ENCODE measurements at regions not wholly inside any gene's neighbourhood (a gene's known extent, or its start where the extent isn't known, plus 50 kb on each side); places are given as distances from the start of the nearest gene placed in this dataset.
"Not testable (repeated sequence)": the region's sequence is repeated elsewhere in the genome, so short reads cannot be mapped to it uniquely, and the experiment has no call there.

DNA sequence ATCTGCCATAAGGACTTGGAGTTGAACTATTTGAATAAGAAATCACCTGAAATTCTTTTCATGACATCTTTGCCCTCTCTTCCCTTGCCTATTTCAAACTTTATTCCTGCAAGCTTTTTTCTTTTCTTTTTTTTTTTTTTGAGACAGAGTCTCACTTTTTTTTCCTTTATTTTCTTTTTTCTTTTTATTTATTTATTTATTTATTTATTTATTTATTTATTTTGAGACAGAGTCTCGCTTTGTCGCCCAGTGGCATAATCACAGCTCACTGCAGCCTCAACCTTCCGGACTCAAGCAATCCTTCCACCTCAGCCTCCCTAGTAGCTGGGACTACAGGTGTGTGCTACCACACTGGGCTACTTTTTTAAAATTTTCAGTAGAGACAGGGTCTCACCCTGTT, 369.3 kb upstream of the ATP11B start:
- DNase-seq = no peak

DNA sequence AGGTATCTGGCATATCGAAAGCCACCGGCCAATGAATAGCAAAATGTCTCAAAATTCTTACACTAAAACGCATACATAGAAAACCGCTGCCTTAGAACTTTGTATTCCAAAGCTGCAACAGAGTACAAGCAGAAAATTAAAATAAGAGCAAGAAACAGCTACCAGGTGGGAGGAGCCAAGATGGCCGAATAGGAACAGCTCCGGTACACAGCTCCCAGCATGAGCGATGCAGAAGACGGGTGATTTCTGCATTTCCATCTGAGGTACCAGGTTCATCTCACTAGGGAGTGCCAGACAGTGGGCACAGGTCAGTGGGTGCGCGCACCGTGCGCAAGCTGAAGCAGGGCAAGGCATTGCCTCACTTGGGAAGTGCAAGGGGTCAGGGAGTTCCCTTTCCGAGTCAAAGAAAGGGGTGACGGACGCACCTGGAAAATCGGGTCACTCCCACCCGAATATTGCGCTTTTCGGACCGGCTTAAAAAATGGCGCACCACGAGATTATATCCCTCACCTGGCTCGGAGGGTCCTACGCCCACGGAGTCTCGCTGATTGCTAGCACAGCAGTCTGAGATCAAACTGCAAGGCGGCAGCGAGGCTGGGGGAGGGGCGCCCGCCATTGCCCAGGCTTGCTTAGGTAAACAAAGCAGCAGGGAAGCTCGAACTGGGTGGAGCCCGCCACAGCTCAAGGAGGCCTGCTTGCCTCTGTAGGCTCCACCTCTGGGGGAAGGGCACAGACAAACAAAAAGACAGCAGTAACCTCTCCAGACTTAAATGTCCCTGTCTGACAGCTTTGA, 367.2 kb upstream of the ATP11B start:
- not testable (repeated sequence) for DNase-seq

DNA sequence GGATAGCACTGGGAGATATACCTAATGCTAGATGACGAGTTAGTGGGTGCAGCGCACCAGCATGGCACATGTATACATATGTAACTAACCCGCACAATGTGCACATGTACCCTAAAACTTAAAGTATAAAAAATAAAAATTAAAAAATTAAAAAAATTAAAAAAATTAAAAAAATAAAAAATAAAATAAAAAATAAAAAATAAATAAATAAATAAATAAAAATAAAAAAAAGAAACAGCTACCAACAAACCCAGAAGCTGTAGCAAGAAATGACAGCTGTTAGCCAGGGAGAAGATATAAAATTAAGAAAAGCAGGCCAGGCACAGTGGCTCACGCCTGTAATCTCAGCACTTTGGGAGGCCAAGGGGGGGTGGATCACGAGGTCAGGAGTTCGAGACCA, 361.3 kb upstream of the ATP11B start:
- DNase-seq = not testable (repeated sequence)

DNA sequence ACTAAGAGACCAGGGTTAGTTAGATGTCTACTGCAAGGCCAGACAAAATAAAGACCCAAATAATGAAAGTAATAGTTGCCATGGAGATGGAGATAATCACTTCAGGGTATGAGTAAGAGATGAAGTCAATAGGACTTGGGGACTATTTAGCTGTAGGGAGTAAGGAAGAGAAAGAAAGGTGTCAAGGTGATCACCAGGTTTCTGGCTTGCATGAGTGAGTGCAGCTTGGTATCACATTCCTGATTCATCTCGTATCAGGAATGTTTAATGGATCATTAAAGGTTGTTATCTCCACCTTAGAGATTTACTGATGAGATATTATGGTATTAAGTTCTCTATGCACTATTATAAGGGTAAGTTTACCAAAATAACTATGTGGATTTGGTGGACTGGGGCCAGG, 357.4 kb upstream of the ATP11B start:
- DNase-seq = no peak

GRCh38 chr3:182436547-182436946, 356.8 kb upstream of the ATP11B start:
- no peak for DNase-seq

- DNase-seq = no peak
Observed at GRCh38 chr3:182438398-182438797, 354.9 kb upstream of the ATP11B start.

DNA sequence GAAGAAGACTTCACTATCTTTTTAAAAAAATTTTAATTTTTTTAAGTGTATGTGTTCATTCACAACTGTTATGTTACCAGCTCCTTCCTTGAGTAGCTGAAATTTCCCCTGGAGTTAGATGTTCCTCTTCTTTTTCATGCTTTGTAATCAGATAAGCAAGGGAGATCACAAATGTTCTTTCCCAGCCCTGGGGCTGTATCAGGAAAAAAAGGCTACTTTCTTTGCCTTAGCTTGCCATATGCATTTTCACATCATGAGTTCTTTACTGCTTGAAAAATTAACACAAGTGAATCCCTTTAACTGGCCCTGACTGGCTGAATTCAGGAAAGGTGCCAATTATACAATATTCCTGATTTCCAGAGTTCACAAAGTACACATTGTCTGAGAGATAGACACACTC, 353.2 kb upstream of the ATP11B start:
- no peak for DNase-seq

- DNase-seq = no peak
Observed at GRCh38 chr3:182445576-182445975, 347.7 kb upstream of the ATP11B start.

DNA sequence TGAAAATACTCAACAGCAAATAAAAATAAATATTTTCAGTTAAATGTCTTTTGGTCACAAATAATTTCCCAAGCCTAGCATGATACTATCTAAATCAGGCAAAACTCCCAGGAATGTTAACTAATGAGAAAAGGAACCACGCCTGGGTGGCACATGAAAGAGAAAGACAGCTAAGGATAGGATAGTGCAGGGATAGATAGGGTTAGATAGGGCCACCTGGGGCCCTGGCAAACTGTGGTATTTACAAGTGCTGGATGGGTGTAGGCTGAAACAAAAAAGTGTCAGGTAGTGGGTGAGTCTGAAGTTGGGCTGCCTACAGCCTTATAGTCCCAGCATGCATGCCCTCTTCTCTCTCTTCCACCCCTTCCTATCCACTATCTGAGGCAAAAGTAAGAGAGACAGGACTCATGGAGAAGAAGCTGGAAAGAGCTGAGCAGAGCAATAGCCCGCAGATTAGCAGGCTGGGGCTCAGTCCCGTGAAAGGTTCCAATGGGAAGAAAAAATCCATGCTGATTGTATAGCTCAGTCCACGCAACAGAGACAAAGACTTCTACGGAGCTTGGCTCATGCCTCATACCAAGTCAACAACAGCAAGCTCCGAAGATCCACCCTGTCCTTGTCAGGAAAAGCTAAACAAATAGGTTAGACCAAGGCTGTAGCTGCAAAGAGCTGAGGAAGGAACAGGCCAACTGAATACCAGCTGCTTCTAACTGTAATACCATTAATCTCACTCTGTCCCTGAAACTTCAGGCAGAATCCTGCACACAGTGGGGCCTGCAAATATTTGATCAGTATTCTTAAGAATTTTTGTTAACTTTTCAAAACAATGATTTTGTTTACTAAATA, 342.1 kb upstream of the ATP11B start:
- DNase-seq = no peak

DNA sequence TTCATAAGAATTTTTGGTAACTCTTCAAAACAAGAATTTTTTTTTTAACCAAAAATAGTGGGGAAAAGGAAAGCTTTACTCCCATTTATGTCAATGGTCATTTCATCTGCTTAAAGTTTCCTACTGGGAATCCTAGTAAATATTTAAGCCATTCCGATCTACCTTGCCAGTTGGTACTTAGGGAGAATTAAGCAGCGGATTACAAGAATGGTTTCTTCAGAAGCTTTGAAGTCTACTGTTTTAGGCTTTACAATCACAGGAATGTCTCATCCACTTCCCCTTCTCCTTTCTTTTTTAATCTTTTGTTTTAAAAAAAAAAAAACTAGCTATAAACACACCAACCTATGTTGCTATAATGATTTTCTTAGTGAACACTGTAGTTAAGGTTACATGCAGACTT, 341.4 kb upstream of the ATP11B start:
- DNase-seq = no peak

- no peak for DNase-seq
Observed at GRCh38 chr3:182455011-182455410, 338.3 kb upstream of the ATP11B start.

DNA sequence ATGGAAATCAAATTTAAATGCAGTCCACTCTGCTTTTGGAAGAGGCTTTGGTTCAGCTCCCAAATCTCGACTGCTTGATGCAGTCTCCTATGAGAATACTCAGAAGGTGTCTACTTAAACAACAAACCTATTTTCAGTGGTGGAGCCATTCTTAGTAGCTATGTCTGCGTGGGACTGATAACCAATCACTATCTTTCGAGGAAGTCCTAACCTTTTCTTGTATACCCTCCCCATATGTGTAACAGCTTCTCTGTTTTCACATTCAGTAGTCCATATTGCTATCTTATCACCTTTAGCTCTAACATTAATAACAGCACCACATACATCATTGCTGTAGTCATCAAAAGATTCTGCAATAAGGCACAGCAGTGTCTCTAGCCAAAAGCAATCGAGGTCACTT, 333.0 kb upstream of the ATP11B start:
- DNase-seq = no peak

DNA sequence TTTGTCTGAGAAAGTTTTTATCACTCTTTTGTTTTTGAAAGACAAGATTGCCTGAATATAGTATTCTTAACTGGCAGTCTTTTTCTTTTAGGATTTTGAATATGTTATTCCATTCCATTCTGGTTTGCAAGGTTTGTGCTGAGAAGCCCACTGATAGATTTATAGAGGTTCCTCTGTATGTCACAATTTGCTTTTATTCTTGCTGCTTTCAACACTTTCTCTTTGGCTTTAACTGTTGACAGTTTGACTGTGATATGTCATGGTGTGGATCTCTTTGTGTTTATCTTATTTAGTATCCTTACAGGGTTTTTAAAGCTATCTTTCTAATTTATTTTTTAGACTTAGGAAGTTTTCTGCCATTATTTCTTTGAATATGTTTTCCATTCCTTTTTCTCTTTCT, 331.2 kb upstream of the ATP11B start:
- DNase-seq = no peak

DNA sequence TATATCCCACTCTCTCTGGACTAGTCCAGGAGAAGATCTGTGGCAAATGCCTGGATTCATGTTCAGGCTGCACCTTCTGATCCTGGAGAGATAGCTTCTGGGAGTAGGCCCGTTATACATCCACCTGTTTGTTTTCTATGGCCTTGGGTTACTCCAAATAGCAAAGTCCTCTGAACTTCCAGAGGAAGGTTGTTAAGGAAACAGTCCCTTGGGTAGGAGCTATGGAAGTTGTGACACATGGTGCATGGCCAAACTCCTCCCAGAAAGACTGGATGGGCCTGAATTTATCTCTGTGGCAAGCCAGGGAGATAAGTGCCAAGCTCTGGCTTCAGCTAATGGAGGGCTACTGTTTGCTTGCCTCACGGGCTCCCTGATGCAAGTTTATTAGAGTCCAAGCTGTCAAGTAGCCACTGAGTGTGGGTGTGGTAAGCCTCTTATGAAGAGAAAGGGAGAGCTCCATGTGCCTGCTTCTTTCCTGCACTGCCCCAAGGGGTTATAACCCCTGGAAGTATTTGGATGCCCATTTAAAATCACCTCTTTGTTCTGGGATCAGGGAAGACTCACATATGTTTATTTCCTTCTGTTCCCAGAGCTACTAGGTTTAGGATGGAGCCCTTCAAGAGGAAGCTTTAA, 328.7 kb upstream of the ATP11B start:
- DNase-seq = no peak

DNA sequence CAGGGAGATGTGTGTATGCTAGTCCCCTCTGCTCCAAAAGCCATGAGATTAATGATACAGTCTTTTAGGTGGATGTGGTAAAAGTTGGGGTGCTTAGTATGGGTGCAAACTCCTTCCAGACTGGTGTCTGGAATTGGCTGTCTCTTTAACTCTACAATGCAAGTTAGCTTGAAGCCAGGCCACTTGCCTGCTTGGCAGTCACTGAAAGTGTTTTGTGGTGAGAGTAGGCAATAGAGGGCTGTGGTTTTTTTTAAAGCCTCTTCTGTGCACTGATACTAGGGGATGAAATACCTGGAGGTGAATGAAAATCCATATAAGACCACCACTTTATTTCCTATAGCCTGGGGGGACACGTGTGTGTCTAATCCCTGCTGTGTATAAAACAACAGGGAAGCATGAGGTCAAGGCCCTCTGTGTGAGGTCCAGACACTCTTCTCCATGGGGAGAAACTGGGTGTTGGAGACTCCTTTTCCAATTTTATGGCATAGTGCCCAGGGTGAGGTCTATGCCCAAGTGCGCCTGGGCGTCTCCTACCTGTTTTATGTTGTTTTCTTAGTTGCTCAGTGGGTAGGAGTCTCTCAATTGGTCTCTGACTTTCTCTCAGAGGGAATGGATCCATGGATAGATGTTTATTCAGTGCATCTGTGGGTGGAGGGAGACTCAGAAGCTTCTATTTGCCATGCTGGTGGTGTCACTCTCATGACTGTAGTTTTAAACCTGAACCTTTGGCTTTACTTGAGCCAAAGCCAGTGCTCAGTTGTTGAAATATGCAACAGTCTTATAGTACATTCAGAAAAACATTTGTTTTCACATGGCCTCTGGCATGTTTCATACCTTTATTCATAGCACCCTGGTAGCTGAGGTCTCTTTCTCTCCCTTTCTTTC, 327.8 kb upstream of the ATP11B start:
- no peak for DNase-seq

GRCh38 chr3:182469086-182469485, 324.2 kb upstream of the ATP11B start:
- DNase-seq = no peak

DNA sequence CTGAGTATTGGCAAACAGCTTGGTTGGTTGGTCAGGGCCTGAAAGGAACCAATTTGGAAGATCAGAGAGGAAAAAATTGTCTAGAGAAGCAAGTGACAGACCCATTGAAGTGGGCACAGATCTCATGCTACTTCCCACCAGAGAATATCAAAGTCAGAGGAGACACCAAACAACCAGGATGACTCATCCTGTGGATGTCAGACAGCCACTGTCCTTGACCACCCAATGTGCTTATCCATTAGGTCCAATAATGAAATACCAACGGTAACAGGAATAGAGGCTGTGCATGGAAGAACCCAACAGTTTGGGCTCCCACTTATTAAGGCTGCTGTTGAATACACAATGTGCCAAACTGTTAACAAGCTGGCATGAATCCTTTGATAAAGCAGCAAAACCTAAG, 323.1 kb upstream of the ATP11B start:
- no peak for DNase-seq

DNA sequence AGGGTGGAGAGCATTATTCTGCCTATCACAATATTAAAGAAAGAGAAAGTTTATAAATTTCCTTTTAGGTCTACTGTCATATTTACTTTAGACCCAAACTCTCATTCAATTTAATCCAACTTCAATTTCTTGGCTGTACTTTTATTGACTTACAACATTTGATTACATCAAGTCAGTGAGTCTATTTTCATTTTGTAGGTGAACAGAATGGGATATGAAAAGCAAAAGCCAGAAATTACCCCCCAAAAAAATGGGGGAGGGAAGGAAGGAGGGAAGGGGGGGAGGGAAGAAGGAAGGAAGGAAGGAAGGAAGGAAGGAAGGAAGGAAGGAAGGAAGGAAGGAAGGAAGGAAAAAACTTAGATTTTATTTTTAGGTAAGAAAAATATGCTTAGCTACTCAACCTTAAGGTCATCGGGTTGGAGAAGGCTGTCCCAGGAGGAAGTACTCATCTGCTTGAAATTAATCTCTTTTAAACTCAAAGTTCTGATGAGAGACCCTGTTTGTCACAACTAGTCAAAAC, 320.1 kb upstream of the ATP11B start:
- no peak for DNase-seq

DNA sequence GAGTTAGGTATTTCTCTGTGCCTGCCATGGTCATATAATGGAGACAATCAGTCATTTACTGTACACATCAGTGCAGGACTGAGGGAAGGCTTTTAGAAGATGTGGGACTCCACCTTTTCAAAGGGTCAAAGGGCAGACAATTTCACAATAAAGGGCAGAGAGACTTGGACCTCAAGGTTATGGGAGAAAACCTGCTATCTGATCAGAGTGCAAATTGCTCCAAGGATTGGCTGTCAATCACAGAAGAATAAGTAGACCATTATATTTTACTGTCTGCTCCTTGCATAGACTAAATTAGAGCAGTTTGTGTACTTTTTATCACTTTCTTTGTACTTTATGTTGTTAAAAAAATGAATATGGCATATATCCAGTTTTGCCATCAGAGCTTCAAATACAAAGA, 314.9 kb upstream of the ATP11B start:
- no peak for DNase-seq

GRCh38 chr3:182479419-182480336, 313.6 kb upstream of the ATP11B start:
- DNase-seq = no peak

DNA sequence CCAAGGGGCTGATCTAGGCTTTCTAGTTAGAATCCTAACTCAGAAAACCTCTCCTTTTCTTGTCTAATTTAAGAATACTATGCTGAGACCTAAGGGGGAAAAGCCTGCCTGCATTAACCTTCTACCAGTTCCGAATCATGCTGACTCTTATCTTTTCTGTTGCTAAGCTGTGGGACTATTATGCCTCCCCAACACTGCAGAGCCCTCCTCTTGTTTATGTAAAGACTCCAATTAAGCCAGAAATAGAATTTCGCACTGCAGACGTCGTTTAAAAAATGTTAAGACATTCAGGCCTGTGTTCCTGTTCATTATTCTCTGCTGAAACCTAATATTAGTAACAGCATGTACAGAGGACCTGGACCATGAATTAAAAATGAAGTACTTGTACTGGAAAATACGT, 310.6 kb upstream of the ATP11B start:
- DNase-seq = no peak
